MCF 10A (cell line): ENCODE measurements at regions not wholly inside any gene's neighbourhood (a gene's known extent, or its start where the extent isn't known, plus 50 kb on each side); places are given as distances from the start of the nearest gene placed in this dataset.
A peak's percentile ranks its signal among the peaks of the same experiment; 100 is the strongest.

ENCODE experiments used
- BruUV-seq: library from RNA; stranded (reverse); fragments of 400-500 nt; replicated peaks from 2 replicates; lab custom pipeline; 2021; lab: Mats Ljungman, UMichigan
- CTCF ChIA-PET: fragments of 300-600 bp; sonication (Branson Sonifier 250); formaldehyde crosslinking; extraction: SDS; loops from one replicate; lab custom pipeline; 2021; ENCODE audit warnings: antibody characterized with exemption, inconsistent platforms; lab: Yijun Ruan, JAX
- POLR2A ChIA-PET: fragments of 300-600, 350-650 bp; sonication (Branson Sonifier 250); formaldehyde crosslinking; extraction: SDS; loops from one replicate; lab custom pipeline; 2020; ENCODE audit warnings: antibody characterized with exemption, inconsistent platforms; lab: Yijun Ruan, JAX
- DNase-seq: peaks from one replicate; pipeline ENCODE4 v3.0.0-alpha.2; 2018; ENCODE audit not compliant: unreplicated experiment
- H3K27ac Mint-ChIP-seq: one replicate; pipeline ENCODE4 v1.8.0; 2022; ENCODE audit warnings: mild to moderate bottlenecking, low read depth, mixed read lengths; ENCODE audit not compliant: unreplicated experiment
- H3K27me3 Mint-ChIP-seq: one replicate; pipeline ENCODE4 v1.8.0; 2022; ENCODE audit warnings: mixed read lengths; ENCODE audit not compliant: insufficient read depth, unreplicated experiment
- H3K36me3 Mint-ChIP-seq: one replicate; pipeline ENCODE4 v1.8.0; 2022; ENCODE audit warnings: mild to moderate bottlenecking, moderate library complexity, mixed read lengths; ENCODE audit not compliant: insufficient read depth, unreplicated experiment
- H3K4me1 Mint-ChIP-seq: one replicate; pipeline ENCODE4 v1.8.0; 2022; ENCODE audit warnings: mixed read lengths; ENCODE audit not compliant: insufficient read depth, unreplicated experiment
- H3K4me3 Mint-ChIP-seq: one replicate; pipeline ENCODE4 v1.8.0; 2022; ENCODE audit warnings: mild to moderate bottlenecking, moderate library complexity, mixed read lengths; ENCODE audit not compliant: unreplicated experiment
- H3K9me3 Mint-ChIP-seq: one replicate; pipeline ENCODE4 v1.8.0; 2022; ENCODE audit warnings: mixed read lengths; ENCODE audit not compliant: unreplicated experiment
- CTCF ChIP-seq: fragments of 200-600 bp; IDR thresholded peaks from one replicate; pipeline ENCODE4 v1.8.0; 2022; ENCODE audit warnings: antibody characterized with exemption, mild to moderate bottlenecking; ENCODE audit not compliant: unreplicated experiment
- intact Hi-C: fragments of 100-400 bp; cut with micrococcal nuclease; formaldehyde crosslinking; loops from 2 replicates; pipeline ENCODE4 v1.14.1; 2022

GRCh38 chr11:122202951-122203456 is 87.0 kb upstream of the BLID start:
- H3K27ac Mint-ChIP-seq = no peak overlapping the region
- peak; percentile 81 for DNase-seq

DNA sequence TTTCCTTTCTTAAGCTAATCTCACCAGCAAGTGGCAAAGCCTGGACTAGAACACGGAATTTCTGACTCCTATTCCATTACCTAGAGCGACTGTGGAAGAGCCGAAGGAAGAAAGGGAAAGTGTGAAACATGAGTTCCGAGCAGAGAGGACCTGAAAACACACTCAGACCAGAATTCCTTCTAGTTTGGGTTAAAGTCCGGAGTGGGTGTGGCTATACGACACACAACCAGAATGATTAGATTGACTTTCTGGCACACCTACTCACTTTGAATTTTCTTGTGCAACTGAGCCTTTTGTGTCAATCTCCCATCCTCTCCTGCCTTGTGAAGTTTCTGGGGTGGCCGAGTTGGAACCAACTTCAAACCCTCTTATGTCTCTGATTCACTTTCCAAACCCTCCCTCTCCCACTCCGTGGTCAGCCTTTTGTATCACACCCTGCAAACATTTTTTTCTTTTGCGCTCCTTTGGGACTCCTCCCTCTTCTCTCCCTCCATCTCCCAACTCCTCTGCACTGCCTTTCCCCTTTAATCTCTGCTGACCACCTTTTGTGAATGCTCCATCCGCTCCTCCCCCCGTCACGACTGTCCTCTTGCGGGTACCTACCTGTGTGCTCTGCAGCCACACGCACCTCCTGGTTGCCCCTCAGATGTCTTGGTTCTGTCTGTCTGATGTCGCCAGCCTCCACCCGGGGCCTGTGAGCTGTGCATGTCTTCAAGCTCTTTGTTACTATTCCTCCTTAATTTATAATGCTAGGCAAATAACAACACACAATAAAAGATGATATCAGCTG is 86.3 kb upstream of the BLID start:
- no peak overlapping the region for H3K27ac Mint-ChIP-seq
- intact Hi-C loops = loop anchor here (1.0 to 10.0 kb wide), 5 partner anchors 22 to 908 kb away; partner anchors contain the start of gene SC5D

More at GRCh38 chr11:122202951-122203456, 87.0 kb upstream of the BLID start:
- ChIA-PET CTCF (interaction anchor here (0.5 to 5.9 kb wide), 35 partner anchors 9 to 592 kb away, joined by 3 to 83 read pairs (median 3); no protein-coding TSS in a partner anchor), POLR2A (interaction anchor here (1.0 to 6.5 kb wide), 11 partner anchors 14 to 547 kb away, joined by 3 to 103 read pairs (median 7); no protein-coding TSS in a partner anchor)
- Mint-ChIP-seq H3K4me3 (peak overlapping the region; percentile 43), H3K4me1 (peaks cover 45% of the 10 kb centered on the region), H3K9me3 (no peaks in the 10 kb centered on the region), H3K36me3 (peaks cover 21% of the 10 kb centered on the region), H3K27me3 (no peaks in the 10 kb centered on the region)
- peak; percentile 96 for TF ChIP-seq CTCF
- intact Hi-C loops = loop anchor here (1.0 to 10.0 kb wide), 7 partner anchors 23 to 908 kb away; partner anchors contain the start of gene SC5D
- no TSS peak for BruUV-seq

DNA sequence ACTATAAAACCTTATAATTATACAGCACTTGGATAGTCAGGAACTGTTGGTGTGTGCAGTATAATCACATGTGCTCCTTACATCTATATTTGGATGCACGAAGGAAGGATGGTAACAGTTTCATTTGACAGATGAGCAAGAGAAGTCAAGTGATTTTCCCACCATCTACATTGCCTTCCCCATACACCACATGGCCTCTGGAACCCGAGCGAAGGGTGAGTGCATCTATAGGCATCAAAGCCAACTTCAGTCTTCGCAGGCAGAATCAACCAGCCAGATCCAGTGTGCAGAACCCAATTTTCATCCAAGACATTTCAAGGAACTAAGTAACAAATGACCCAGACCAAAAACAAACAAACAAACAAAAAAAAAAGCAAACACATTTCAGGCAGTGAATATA is 85.1 kb upstream of the BLID start:
- Mint-ChIP-seq H3K27me3 (no peaks in the 10 kb centered on the region), H3K4me1 (peaks cover 39% of the 10 kb centered on the region), H3K27ac (peak overlapping the region; percentile 53), H3K4me3 (no peak overlapping the region), H3K36me3 (peaks cover 20% of the 10 kb centered on the region), H3K9me3 (no peaks in the 10 kb centered on the region)
- no peak for DNase-seq
- no peak for TF ChIP-seq CTCF
- ChIA-PET POLR2A (interaction anchor here (0.9 to 6.5 kb wide), 10 partner anchors 12 to 545 kb away, joined by 3 to 103 read pairs (median 10); no protein-coding TSS in a partner anchor), CTCF (interaction anchor here (0.7 to 5.9 kb wide), 5 partner anchors 40 to 810 kb away, joined by 3 to 83 read pairs (median 16); no protein-coding TSS in a partner anchor)
- intact Hi-C loops = loop anchor here (10.0 kb wide), 2 partner anchors 306 to 906 kb away; partner anchors contain the start of gene SC5D
- BruUV-seq = no TSS peak

More for the DNA sequence above, 86.3 kb upstream of the BLID start:
- no peak for TF ChIP-seq CTCF
- peak; percentile 75 for DNase-seq
- Mint-ChIP-seq H3K4me3 (peak overlapping the region; percentile 43), H3K27me3 (no peaks in the 10 kb centered on the region), H3K36me3 (peaks cover 21% of the 10 kb centered on the region), H3K4me1 (peaks cover 45% of the 10 kb centered on the region), H3K9me3 (no peaks in the 10 kb centered on the region)
- POLR2A ChIA-PET = interaction anchor here (1.0 to 6.5 kb wide), 13 partner anchors 13 to 547 kb away, joined by 3 to 103 read pairs (median 5); no protein-coding TSS in a partner anchor
- TSS peak; percentile 49 for BruUV-seq
- CTCF ChIA-PET = interaction anchor here (0.5 to 5.9 kb wide), 32 partner anchors 8 to 591 kb away, joined by 3 to 83 read pairs (median 4); no protein-coding TSS in a partner anchor
